ENCODE measurements at regions not wholly inside any gene's neighbourhood (a gene's known extent, or its start where the extent isn't known, plus 50 kb on each side); places are given as distances from the start of the nearest gene placed in this dataset.

DNA sequence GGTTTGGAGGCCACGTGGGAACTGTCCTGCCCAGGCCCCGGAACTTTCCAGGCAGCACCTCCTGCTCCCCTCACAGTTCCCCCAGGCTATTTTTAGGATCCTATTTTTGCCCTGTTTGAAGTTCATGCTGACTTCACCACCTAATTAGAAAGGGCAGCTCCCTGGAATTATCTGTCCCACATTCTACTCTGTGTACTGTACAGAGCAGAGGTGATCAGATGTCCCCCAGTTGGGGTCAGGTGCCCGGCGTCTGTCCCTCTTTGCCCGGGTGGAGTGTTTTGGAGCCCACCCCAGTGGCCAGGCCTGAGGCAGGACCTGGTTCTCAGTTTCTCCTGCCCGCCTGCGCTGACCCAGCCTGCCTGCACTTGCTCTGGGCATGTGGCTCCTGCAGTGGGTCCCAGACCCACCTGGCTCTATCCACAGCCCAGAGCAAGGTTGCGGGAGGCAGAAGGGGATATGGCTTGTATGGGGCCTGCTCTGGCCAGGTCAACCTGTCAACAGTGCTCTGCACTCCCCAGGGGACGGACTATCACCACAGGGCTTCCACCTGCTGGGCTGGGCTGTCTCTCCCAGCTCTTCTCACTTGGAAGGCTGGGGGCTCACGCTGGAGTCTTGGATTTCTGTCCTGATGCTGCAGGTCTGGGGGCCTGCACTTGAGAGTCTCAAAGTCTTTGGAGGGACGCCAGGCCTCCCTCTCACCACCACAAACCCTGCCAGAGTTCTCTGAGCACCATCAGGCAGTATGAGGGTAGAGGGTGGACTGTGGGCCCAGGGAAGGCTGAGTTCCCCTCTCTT is 268.3 kb downstream of the GADD45G start:
- no peak for TF ChIP-seq EZH2phosphoT487 (conservative IDR thresholded peaks at IDR 0.05; ENCODE audit: low read length)
- TF ChIP-seq, protein P1, sequence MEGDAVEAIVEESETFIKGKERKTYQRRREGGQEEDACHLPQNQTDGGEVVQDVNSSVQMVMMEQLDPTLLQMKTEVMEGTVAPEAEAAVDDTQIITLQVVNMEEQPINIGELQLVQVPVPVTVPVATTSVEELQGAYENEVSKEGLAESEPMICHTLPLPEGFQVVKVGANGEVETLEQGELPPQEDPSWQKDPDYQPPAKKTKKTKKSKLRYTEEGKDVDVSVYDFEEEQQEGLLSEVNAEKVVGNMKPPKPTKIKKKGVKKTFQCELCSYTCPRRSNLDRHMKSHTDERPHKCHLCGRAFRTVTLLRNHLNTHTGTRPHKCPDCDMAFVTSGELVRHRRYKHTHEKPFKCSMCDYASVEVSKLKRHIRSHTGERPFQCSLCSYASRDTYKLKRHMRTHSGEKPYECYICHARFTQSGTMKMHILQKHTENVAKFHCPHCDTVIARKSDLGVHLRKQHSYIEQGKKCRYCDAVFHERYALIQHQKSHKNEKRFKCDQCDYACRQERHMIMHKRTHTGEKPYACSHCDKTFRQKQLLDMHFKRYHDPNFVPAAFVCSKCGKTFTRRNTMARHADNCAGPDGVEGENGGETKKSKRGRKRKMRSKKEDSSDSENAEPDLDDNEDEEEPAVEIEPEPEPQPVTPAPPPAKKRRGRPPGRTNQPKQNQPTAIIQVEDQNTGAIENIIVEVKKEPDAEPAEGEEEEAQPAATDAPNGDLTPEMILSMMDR (IDR thresholded peaks at IDR 0.05; ENCODE audit: insufficient read depth, low read length, poor library complexity, severe bottlenecking), result no peak

All from SU-DHL-6 (cell line).